ENCODE measurements at regions not wholly inside any gene's neighbourhood (a gene's known extent, or its start where the extent isn't known, plus 50 kb on each side); places are given as distances from the start of the nearest gene placed in this dataset.

- TF ChIP-seq FOXP2 (optimal IDR thresholded peaks at IDR 0.05; ENCODE audit: borderline replicate concordance, extremely low read depth, extremely low read length, insufficient read depth) (peak; percentile 57), POLR2AphosphoS5 (IDR thresholded peaks at IDR 0.05; ENCODE audit: low read depth, low read length) (no peak)
These were observed 59.1 kb upstream of the TLE3 start for GRCh38 chr15:70156671-70157271.
